ENCODE measurements at regions not wholly inside any gene's neighbourhood (a gene's known extent, or its start where the extent isn't known, plus 50 kb on each side); places are given as distances from the start of the nearest gene placed in this dataset.

DNA sequence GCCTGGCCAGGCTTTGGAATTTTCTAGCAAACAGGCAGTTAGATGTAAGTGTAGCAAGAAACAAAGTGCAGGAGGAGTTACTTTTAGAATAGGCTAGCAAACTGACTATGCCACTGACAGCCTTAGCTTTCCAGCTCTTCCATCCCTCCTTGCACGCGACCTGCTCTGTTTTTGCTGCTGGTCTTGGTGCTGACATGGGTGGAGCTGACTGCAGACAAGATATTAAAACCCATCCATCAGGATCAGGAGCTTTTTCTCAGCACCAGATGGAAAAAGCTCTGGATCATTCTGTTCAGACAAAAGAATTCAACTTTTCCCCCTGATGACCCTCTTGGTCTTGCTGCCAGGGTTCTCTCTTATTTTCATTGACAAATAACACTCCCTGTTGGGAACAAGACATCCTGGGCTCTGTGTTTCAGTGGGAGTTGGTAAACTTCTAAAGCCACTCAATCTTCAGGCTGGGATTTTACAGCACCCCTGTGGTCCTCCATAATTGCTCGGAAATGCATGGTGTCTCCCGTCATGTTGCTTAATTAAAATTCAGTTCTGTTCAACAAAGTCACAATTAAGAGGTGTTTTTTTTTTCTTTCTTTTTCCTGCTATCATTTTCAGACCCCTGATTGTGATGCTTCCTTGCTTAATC lies 240.0 kb upstream of the LARGE1 start:
- no peak overlapping the region for H3K4me3 ChIP-seq (ENCODE audit: low read depth, low read length, poor library complexity, severe bottlenecking)
- intact Hi-C loops (cut with micrococcal nuclease; ENCODE audit: unreplicated experiment): no loop called here
- no peaks in the 10 kb centered on the region for H3K36me3 ChIP-seq (ENCODE audit: insufficient read depth, low read length, poor library complexity, severe bottlenecking)
- ChIA-PET CTCF (no interaction called here), POLR2A (ENCODE audit: low non-redundant PET) (no interaction called here)
- DNase-seq (ENCODE audit: low spot score): no peak
- no peaks in the 10 kb centered on the region for H3K4me1 ChIP-seq (ENCODE audit: insufficient read depth, low read length, poor library complexity, severe bottlenecking)
- TF ChIP-seq EZH2 (IDR thresholded peaks at IDR 0.05; ENCODE audit: borderline replicate concordance, low read depth, low read length, poor library complexity, severe bottlenecking) (no peak), CTCF (conservative IDR thresholded peaks at IDR 0.05; ENCODE audit: low read depth, low read length) (no peak)
- H3K9me3 ChIP-seq (ENCODE audit: low read depth, low read length, poor library complexity, severe bottlenecking): peaks cover 12% of the 10 kb centered on the region
- no TSS peak for BruUV-seq (replicated peaks)
- H3K27ac ChIP-seq (ENCODE audit: low read depth, low read length, poor library complexity, severe bottlenecking): no peak overlapping the region
- no peaks in the 10 kb centered on the region for H3K27me3 ChIP-seq (replicated peaks; ENCODE audit: insufficient read depth, low read depth, low read length, poor library complexity)

DNA sequence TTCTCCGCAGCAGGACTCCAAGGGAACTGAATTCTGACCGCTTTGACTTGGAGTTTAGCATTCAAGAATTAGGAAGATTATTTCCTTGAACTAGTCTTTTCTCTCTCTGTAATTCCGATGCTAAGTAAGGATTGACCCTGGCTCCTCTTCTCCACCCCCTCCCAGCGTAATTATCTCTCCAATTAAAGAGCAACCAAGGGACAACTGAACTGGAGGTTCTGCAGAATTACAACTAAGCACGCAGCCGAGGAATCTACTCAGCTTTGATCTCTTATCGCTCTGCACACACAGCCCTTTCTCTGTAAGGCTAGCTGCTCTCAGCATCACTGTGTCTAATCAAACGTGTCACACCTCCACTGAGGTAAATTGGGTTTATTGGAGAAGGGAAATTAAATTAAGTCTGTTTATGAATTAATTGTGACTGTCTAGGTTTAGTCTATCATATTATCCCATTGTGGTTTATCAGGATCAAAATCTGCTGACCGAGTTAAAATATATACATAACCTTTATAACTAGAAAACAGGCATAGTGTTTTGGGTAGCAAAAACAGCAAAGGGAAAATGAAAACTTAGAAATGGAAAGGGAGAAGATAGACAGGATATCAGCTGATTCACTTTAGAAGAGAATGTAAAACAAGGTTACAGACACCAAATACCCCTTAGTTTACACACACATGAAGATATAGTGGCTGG lies 241.3 kb upstream of the LARGE1 start:
- no peak for TF ChIP-seq EZH2 (IDR thresholded peaks at IDR 0.05; ENCODE audit: borderline replicate concordance, low read depth, low read length, poor library complexity, severe bottlenecking)
- TF ChIP-seq CTCF (conservative IDR thresholded peaks at IDR 0.05; ENCODE audit: low read depth, low read length): no peak
- no peak overlapping the region for H3K27ac ChIP-seq (ENCODE audit: low read depth, low read length, poor library complexity, severe bottlenecking)
- H3K27me3 ChIP-seq (replicated peaks; ENCODE audit: insufficient read depth, low read depth, low read length, poor library complexity): no peaks in the 10 kb centered on the region
- ChIA-PET CTCF (no interaction called here), POLR2A (ENCODE audit: low non-redundant PET) (no interaction called here)
- no peaks in the 10 kb centered on the region for H3K36me3 ChIP-seq (ENCODE audit: insufficient read depth, low read length, poor library complexity, severe bottlenecking)
- intact Hi-C loops (cut with micrococcal nuclease; ENCODE audit: unreplicated experiment): no loop called here
- peaks cover 12% of the 10 kb centered on the region for H3K9me3 ChIP-seq (ENCODE audit: low read depth, low read length, poor library complexity, severe bottlenecking)
- DNase-seq (ENCODE audit: low spot score): no peak
- H3K4me3 ChIP-seq (ENCODE audit: low read depth, low read length, poor library complexity, severe bottlenecking): no peak overlapping the region
- H3K4me1 ChIP-seq (ENCODE audit: insufficient read depth, low read length, poor library complexity, severe bottlenecking): no peaks in the 10 kb centered on the region
- BruUV-seq (replicated peaks): no TSS peak

GRCh38 chr22:34198976-34199375 lies 278.7 kb upstream of the LARGE1 start:
- Histone ChIP-seq H3K4me3 (ENCODE audit: low read depth, low read length, poor library complexity, severe bottlenecking) (no peak overlapping the region), H3K36me3 (ENCODE audit: insufficient read depth, low read length, poor library complexity, severe bottlenecking) (no peaks in the 10 kb centered on the region), H3K27ac (ENCODE audit: low read depth, low read length, poor library complexity, severe bottlenecking) (no peak overlapping the region), H3K9me3 (ENCODE audit: low read depth, low read length, poor library complexity, severe bottlenecking) (peaks cover 22% of the 10 kb centered on the region), H3K4me1 (ENCODE audit: insufficient read depth, low read length, poor library complexity, severe bottlenecking) (no peaks in the 10 kb centered on the region), H3K27me3 (replicated peaks; ENCODE audit: insufficient read depth, low read depth, low read length, poor library complexity) (no peaks in the 10 kb centered on the region)
- no TSS peak for BruUV-seq (replicated peaks)
- DNase-seq (ENCODE audit: low spot score): no peak
- TF ChIP-seq CTCF (conservative IDR thresholded peaks at IDR 0.05; ENCODE audit: low read depth, low read length) (no peak), EZH2 (IDR thresholded peaks at IDR 0.05; ENCODE audit: borderline replicate concordance, low read depth, low read length, poor library complexity, severe bottlenecking) (no peak)
- ChIA-PET POLR2A (ENCODE audit: low non-redundant PET) (no interaction called here), CTCF (no interaction called here)
- intact Hi-C loops (cut with micrococcal nuclease; ENCODE audit: unreplicated experiment): no loop called here

Data from A673 (cell line).